Neural crest cell (in vitro differentiated cells): ENCODE measurements at regions not wholly inside any gene's neighbourhood (a gene's known extent, or its start where the extent isn't known, plus 50 kb on each side); places are given as distances from the start of the nearest gene placed in this dataset.

Source experiments
- DNase-seq: peaks from one replicate; pipeline ENCODE4 v3.0.0; 2021; ENCODE audit warnings: low read depth, mixed read lengths, low spot score
- H3K27ac Mint-ChIP-seq: one replicate; pipeline ENCODE4 v1.8.0; 2021; ENCODE audit warnings: mild to moderate bottlenecking, mixed read lengths; ENCODE audit not compliant: unreplicated experiment
- H3K27me3 Mint-ChIP-seq: 2 replicates; pipeline ENCODE4 v1.8.0; 2021; ENCODE audit warnings: low read depth, mild to moderate bottlenecking, mixed read lengths
- H3K36me3 Mint-ChIP-seq: 2 replicates; pipeline ENCODE4 v1.8.0; 2021; ENCODE audit warnings: low read depth, mild to moderate bottlenecking, mixed read lengths
- H3K4me1 Mint-ChIP-seq: 2 replicates; pipeline ENCODE4 v1.8.0; 2021; ENCODE audit warnings: mixed read lengths
- H3K4me3 Mint-ChIP-seq: one replicate; pipeline ENCODE4 v1.8.0; 2021; ENCODE audit warnings: mild to moderate bottlenecking, mixed read lengths
- H3K9me3 Mint-ChIP-seq: 2 replicates; pipeline ENCODE4 v1.8.0; 2021; ENCODE audit warnings: mixed read lengths
- TF ChIP-seq, protein P1 (sequence below): fragments of 200-600 bp; sonication (generic); conservative IDR thresholded peaks from 2 replicates; pipeline ENCODE4 v1.5.0; 2021; ENCODE audit warnings: antibody characterized with exemption, mild to moderate bottlenecking

- H3K4me1 Mint-ChIP-seq, result peaks cover 2% of the 10 kb centered on the region
- no peaks in the 10 kb centered on the region for H3K36me3 Mint-ChIP-seq
- no peak overlapping the region for H3K27ac Mint-ChIP-seq
- peaks cover 14% of the 10 kb centered on the region for H3K27me3 Mint-ChIP-seq
- no peak for DNase-seq
- no peak overlapping the region for H3K4me3 Mint-ChIP-seq
- TF ChIP-seq, protein P1, sequence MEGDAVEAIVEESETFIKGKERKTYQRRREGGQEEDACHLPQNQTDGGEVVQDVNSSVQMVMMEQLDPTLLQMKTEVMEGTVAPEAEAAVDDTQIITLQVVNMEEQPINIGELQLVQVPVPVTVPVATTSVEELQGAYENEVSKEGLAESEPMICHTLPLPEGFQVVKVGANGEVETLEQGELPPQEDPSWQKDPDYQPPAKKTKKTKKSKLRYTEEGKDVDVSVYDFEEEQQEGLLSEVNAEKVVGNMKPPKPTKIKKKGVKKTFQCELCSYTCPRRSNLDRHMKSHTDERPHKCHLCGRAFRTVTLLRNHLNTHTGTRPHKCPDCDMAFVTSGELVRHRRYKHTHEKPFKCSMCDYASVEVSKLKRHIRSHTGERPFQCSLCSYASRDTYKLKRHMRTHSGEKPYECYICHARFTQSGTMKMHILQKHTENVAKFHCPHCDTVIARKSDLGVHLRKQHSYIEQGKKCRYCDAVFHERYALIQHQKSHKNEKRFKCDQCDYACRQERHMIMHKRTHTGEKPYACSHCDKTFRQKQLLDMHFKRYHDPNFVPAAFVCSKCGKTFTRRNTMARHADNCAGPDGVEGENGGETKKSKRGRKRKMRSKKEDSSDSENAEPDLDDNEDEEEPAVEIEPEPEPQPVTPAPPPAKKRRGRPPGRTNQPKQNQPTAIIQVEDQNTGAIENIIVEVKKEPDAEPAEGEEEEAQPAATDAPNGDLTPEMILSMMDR, result no peak
- H3K9me3 Mint-ChIP-seq, result no peaks in the 10 kb centered on the region
Observed at GRCh38 chr16:86041215-86041614, 142.3 kb downstream of the IRF8 start.

DNA sequence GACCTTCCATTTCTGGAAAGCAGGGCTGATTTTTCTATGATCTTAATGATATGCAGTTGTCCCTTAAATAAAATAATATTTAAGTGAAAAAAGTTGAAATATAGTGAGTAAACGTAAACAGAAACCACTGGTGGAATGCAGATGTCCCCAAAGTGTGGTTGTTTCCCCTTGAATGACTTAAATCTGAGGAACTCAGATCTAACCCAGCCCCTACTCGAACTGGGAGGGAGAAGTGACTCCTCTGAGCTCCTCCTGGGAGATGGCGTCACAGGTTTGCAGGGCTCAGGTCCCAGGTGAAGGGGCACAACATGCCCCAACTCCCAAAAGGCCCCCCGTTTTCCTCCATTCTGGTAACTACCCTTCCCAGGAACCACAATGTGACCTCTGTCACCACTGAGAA lies 142.8 kb downstream of the IRF8 start:
- H3K4me3 Mint-ChIP-seq, result no peak overlapping the region
- DNase-seq, result no peak
- H3K36me3 Mint-ChIP-seq, result no peaks in the 10 kb centered on the region
- H3K9me3 Mint-ChIP-seq, result no peaks in the 10 kb centered on the region
- H3K4me1 Mint-ChIP-seq, result peaks cover 7% of the 10 kb centered on the region
- peaks cover 18% of the 10 kb centered on the region for H3K27me3 Mint-ChIP-seq
- TF ChIP-seq, protein P1, result no peak
- no peak overlapping the region for H3K27ac Mint-ChIP-seq

GRCh38 chr16:86042393-86042792 lies 143.4 kb downstream of the IRF8 start:
- TF ChIP-seq, protein P1, result no peak
- Mint-ChIP-seq H3K9me3 (no peaks in the 10 kb centered on the region), H3K36me3 (no peaks in the 10 kb centered on the region), H3K4me3 (no peak overlapping the region), H3K27me3 (peaks cover 24% of the 10 kb centered on the region), H3K27ac (no peak overlapping the region), H3K4me1 (peaks cover 12% of the 10 kb centered on the region)
- DNase-seq, result no peak

DNA sequence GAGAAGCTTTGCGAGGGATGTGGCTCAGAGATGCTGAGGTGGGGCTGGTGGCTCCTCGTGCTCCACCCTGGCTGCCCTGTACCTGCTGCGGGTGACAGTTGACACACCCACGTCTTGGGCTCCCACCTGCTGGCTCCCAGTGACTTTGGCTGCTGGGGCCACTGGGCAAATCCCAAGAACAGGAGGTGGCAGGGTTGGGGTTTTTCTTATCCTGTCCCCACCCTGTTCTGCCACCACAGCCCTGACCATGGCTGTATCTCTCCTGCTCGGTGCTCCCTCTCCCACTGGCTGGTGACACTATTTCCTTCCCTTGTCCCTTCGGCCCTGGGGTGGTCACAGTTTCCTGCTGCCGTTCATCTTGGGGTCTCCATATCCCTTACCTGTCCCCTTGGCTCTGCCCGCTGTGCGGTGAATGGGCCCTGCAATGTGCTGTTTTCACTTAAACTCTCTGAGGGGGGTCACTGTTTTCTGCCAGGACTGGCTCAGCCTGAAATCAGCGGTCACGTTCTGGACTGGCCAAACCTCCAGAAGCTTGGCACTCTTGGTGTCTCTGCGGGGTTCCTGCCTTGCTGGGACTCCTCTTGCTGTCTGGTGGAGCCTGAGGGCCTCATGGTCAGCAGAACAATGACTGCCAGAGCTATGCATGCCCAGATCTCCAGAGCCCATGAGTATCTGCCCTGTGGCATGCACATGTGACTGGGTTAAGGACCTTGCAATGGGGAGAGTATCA lies 144.2 kb downstream of the IRF8 start:
- H3K27ac Mint-ChIP-seq, result no peak overlapping the region
- H3K4me1 Mint-ChIP-seq, result peaks cover 15% of the 10 kb centered on the region
- H3K36me3 Mint-ChIP-seq, result no peaks in the 10 kb centered on the region
- H3K27me3 Mint-ChIP-seq, result peaks cover 29% of the 10 kb centered on the region
- TF ChIP-seq, protein P1, result no peak
- no peak for DNase-seq
- no peak overlapping the region for H3K4me3 Mint-ChIP-seq
- H3K9me3 Mint-ChIP-seq, result no peaks in the 10 kb centered on the region

DNA sequence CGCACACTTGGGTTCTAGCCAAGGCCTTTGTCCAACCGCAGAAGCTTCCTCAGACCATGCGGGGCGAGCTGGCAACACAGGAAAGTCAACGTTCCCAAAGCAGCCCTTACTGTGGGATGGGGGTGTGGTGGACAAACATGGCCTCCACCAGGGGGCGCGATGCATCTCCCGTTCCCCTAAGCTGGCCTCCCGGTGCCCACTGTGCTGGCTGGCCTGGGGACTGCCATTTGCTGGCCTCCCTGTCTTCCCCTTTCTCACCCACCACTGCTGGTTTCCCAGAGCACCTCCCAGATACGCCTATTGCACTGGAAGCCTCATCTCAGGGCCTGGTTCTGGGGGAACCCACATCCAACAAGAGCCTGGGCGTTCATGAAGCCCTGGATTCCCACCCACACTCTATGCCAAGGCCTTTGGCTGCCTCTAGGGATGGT lies 145.3 kb downstream of the IRF8 start:
- Mint-ChIP-seq H3K9me3 (no peaks in the 10 kb centered on the region), H3K4me1 (peaks cover 20% of the 10 kb centered on the region), H3K27ac (no peak overlapping the region), H3K4me3 (no peak overlapping the region), H3K36me3 (no peaks in the 10 kb centered on the region), H3K27me3 (peaks cover 33% of the 10 kb centered on the region)
- peak; percentile 73 for DNase-seq
- TF ChIP-seq, protein P1, result peak; percentile 65
